ENCODE measurements at regions not wholly inside any gene's neighbourhood (a gene's known extent, or its start where the extent isn't known, plus 50 kb on each side); places are given as distances from the start of the nearest gene placed in this dataset.

DNA sequence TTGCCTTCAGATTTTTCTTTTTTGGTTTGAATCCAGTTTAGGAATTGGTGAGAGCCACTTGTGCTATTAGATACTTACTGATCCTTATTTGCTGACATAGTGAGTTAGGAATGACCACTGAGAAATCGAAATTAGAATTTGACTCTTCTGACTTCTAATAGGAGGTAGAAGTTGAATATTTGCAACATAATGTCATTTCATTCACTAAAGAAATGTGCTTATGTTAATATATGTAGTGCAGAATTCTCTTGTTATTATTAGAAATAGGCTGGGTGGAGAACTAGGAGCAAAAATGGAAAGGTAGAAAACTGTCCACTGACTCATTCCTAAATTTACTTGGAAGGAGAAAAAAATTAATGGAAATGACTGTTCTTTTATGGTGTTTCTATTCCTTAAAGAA is 538.2 kb upstream of the SGO1 start:
- TF ChIP-seq EZH2 (IDR thresholded peaks at IDR 0.05; ENCODE audit: low read depth, unreplicated experiment): no peak
- TF ChIP-seq, protein P1, sequence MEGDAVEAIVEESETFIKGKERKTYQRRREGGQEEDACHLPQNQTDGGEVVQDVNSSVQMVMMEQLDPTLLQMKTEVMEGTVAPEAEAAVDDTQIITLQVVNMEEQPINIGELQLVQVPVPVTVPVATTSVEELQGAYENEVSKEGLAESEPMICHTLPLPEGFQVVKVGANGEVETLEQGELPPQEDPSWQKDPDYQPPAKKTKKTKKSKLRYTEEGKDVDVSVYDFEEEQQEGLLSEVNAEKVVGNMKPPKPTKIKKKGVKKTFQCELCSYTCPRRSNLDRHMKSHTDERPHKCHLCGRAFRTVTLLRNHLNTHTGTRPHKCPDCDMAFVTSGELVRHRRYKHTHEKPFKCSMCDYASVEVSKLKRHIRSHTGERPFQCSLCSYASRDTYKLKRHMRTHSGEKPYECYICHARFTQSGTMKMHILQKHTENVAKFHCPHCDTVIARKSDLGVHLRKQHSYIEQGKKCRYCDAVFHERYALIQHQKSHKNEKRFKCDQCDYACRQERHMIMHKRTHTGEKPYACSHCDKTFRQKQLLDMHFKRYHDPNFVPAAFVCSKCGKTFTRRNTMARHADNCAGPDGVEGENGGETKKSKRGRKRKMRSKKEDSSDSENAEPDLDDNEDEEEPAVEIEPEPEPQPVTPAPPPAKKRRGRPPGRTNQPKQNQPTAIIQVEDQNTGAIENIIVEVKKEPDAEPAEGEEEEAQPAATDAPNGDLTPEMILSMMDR (conservative IDR thresholded peaks at IDR 0.05; ENCODE audit: low read depth in 2 of 2): no peak
- no peak for TF ChIP-seq EZH2phosphoT487 (IDR thresholded peaks at IDR 0.05; ENCODE audit: unreplicated experiment)
- TF ChIP-seq, protein P2, sequence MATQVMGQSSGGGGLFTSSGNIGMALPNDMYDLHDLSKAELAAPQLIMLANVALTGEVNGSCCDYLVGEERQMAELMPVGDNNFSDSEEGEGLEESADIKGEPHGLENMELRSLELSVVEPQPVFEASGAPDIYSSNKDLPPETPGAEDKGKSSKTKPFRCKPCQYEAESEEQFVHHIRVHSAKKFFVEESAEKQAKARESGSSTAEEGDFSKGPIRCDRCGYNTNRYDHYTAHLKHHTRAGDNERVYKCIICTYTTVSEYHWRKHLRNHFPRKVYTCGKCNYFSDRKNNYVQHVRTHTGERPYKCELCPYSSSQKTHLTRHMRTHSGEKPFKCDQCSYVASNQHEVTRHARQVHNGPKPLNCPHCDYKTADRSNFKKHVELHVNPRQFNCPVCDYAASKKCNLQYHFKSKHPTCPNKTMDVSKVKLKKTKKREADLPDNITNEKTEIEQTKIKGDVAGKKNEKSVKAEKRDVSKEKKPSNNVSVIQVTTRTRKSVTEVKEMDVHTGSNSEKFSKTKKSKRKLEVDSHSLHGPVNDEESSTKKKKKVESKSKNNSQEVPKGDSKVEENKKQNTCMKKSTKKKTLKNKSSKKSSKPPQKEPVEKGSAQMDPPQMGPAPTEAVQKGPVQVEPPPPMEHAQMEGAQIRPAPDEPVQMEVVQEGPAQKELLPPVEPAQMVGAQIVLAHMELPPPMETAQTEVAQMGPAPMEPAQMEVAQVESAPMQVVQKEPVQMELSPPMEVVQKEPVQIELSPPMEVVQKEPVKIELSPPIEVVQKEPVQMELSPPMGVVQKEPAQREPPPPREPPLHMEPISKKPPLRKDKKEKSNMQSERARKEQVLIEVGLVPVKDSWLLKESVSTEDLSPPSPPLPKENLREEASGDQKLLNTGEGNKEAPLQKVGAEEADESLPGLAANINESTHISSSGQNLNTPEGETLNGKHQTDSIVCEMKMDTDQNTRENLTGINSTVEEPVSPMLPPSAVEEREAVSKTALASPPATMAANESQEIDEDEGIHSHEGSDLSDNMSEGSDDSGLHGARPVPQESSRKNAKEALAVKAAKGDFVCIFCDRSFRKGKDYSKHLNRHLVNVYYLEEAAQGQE (IDR thresholded peaks at IDR 0.05; ENCODE audit: unreplicated experiment): no peak
